ENCODE measurements at regions not wholly inside any gene's neighbourhood (a gene's known extent, or its start where the extent isn't known, plus 50 kb on each side); places are given as distances from the start of the nearest gene placed in this dataset.

DNA sequence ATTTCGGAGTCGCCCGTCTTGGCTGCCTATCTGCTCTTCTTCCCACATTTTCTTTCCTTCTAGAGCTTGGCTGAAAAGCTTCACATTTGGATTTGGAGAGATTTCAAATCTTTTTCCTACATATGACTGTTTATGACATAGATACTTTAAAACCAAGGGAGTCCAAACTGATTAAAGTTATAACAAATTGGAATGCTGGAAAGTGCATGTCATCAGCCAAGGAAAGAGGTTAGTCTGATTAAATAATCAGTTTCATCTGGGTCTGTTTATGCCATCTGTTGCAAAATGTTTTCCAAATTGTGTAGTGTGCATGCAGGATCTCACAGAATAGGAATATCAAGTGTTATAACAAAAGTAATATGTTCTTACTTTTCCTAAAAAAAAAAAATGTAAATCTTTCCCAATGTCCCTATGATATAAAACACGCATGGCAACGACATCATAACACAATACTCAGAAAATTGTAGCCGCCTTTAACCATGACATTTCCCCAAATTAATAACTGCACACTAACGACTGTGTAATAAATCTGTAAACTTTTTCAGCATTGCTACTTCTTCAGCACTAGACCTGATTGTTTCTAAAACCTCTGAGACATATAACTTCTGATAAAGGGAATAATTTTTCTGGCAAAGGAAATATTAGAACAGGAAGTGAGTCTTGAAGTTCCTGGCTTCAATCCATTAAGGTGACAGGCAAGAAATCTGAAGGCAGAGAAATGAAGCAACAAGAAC, 230.2 kb upstream of the FOXQ1 start:
- DNase-seq = no peak

DNA sequence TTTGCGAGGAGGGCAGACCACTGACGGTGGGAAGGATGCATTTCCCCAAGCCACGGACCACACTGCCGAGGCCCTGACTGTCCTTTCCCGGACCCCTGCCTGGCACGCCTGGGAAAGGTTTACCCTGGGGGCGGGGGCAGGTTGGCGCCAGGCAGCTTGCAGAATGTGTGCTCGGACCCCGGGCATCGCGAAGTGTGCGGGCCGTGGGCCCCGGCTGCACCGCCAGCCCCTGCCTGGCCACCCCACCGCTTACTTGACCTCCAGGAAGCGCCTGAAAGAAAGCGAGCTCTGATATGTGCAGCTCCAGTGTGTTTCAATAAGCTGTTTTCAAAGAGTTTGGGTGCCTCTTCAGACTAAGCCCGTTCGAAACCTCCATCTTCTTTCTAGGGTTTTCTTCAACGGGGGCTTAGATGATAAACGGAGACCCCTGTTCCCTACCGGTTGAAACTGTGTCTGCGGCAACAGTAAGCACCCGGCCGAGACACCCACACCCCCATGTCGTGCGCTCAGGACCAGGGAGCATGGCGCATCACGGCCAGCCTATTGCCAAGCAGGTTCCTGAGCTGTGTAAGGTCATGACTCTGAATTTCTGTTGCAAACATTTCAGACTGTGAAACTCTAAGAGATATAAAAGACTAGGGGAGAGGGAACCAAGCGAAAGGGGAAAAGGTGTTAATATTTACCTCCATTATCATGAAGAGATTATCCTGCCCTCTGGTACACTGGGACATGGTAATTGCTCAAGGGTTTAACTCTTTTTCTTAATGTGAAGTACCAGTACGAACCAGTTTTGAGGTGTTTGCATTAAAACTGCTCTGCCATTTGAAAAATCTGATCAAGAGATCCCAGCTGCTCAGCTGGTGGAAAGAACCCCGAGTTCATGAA, 231.2 kb upstream of the FOXQ1 start:
- peak; percentile 37 for DNase-seq

DNA sequence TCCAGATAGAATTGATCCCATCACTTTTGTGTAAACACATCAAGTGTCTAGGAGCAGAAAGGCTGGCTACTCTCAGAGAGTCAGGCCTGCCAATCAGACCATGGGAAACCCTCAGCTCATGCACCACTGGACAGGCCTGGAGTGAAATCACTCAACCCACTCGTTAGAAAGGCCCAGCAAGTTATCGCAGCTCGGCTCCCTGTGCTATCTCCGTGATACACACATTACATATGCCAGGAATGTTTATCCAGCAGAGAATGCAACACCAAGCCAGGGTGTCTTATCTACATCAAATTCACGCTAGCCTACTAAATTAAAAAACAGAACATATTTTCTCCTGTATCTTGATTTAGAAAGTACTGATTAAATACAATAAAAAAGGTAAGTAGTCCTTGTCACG, 232.4 kb upstream of the FOXQ1 start:
- peak; percentile 63 for DNase-seq

DNA sequence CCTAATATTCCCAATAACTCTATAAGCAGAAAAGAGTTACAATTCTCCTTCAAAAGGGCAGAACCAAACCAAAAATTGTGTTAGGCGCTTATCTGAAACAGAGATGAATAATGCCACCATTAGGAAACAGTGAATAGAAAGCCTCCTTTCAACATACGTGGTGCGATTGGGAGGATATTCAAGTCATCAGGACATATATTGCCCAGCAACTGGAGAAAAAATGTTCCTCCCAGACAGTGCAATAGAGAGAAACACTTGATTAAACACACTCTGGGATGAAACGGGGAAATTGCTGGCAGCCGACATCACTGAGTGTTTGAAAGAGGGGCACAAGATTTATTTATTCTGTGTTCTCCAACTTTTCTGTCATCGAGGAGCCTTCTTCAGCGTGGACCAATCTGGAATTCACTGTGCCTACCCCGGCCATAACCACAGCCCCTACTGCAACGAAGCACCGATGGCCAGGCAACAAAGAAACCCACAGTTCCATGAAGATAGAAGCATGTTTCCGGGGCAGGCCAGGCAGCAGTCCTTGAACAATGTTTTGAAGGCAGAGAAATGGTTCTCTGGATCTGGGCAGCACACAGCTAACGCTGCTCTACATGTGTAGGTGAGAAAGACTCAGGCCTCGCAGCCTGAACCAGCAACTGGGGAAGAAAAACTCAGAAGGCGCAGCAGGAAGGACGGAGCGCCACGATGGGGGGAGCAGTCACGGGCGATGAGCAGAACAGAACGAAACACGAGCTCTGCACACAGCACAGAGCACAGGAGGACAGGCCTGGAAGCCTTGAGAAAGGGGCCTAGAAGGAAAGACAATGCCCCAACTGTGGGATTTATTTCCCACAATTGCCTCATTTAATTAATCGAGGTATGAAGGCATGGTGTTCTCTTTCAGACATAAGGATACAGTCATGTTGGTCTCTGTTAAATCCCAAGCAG, 234.2 kb upstream of the FOXQ1 start:
- DNase-seq = peak; percentile 32

DNA sequence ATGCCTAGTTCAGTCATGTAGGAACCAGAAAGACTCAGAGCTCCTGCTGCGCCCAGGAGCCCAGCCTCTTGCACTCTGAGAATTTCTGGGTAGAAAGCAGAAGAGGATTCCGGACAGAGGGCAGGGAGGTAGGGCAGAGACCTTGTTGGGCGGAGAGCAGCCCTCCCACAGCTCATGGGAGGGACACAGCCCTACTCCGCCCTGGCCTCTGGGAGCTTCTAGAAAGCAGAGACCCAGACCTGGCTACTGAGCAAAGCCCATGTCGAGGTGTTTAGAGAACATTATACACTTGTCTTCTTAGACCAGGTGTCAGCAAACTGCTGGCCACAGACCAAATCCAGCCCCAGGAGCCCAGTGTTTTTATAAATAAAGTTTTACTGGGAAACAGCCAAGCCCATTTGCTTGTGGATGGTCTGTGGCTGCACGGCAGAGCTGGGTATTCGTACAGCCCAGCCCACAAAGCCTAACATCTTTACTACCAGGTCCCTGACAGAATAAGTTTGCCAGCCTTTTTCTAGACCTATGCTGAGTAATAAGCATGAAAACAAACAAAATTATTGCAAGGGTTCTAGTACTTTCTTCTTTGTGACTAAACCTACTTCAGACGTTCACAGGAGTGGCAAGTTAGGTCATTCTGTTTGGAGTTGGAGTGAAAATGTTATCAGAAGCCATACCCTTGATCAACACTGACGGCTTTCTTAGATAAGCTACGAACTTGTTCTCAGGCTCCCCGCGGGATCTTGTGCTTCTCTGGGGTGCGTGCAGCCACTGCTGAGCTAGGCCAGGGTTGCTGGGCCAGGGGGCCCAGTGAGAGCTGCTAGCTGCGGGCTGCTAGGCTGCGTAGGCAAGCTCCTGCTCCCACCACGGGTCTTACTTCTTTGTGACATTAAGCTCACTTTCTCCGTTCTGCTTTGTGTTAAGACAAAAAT, 235.1 kb upstream of the FOXQ1 start:
- peak; percentile 46 for DNase-seq

DNA sequence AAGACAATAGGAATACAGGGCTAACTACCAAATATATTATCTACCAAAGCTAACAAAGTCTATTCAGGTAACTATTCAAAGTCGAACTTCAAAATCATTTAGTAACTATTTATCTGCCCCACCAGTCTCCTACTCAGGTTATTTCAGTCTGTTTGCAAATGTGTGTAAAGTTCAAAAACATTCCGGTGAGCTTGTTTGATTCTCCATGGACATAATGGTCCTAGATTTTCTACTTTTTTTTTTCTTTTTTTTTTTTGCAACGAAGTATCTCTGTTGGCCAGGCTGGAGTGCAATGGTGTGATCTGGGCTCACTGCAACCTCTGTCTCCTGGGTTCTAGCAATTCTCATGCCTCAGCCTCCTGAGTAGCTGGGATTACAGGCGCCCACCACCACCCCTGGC, 236.0 kb upstream of the FOXQ1 start:
- DNase-seq = no peak

DNA sequence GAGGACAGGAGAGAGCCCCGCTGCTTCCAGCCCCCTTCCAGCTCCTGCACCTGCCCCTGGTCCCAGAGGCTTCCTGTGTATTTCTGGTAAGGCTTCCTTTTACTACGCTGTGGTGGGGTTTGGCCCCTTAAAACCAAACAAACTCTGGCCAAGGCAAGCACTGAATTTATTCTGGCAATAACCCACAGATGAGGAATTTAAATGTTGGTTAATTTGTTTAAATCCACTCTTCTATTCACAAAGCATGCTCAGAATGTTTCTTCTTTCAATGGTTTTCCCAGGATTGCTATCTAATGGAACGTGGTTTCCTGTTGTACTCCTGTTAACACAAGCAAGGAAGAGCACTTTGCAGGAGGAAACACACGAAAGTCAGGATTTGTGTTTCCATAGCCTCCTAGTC, 236.5 kb upstream of the FOXQ1 start:
- no peak for DNase-seq

DNA sequence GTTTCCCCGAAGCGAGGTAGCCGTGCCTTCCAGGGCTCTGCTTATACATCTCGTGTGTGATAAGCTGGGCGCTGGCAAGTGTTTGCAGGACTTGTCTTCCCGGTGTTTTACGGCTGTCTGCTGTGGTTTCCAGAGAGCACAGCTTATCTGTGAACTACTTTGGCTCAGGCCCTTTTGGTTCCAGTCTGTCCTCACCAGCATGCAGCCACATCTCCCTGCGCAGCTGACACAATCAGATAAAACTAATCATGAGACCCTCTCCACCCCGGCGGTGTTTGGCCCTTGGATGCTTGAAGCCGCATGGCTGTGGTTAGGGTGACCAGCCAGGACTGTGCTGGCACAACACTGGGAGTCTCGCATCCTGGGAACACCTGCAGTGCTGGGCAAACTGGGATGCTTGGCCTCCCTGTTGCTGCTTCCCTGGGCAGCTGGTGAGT, 241.8 kb upstream of the FOXQ1 start:
- DNase-seq = peak; percentile 86

DNA sequence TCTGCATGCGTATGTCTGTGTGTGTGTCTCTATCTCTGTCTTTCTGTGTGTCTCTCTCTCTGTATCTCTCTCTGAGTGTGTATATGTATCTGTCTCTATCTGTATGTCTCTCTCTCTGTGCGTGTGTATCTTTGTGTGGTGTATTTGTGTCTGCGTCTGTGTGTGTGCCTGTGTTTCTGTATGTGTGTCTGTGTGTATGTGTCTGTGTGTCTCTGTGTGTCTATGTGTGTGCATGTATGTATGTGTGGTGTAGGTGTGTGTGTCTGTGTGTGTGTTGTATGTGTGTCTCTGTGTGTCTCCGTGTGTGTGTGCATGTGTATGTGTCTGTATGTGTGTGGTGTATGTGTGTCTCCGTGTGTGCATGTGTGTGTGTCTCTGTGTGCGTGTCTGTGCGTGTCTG, 243.0 kb upstream of the FOXQ1 start:
- DNase-seq = peak; percentile 24

DNA sequence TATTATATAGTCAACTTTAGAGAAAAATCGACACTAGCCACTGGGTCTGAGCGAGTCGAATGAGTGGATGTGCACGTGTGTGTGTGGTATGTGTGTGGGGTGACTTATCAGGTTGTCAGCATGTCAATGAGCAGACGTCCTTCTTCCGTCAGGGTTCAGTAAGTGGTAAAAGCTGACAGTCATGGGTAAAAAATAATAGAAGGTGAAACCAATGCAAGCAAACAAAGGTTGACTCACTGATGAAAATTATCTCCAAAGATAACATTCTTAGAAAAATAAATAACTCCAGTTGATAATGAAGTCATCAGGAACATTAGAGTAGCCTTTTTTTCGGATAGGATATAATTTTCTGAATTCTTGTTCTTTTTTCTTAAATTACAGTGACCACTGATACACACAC, 243.8 kb upstream of the FOXQ1 start:
- no peak for DNase-seq

DNA sequence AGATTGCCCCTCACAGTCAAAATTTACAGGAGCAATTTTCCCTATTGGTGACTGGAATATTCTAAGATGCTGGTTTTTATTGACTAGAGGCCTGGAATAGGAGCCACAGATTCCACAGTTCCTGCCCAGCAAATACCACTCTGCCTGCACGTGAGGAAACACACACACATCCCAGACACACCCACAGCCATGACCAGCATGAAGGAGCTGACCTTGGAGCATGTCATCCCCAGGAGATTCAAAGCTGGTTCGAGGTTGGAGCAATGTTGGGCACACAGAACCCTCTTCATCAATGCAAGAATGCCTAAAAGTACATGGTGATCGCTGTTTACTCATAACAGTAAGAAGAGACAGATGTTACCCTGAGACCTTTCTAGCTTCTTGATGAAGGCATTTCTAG, 244.6 kb upstream of the FOXQ1 start:
- peak; percentile 37 for DNase-seq

DNA sequence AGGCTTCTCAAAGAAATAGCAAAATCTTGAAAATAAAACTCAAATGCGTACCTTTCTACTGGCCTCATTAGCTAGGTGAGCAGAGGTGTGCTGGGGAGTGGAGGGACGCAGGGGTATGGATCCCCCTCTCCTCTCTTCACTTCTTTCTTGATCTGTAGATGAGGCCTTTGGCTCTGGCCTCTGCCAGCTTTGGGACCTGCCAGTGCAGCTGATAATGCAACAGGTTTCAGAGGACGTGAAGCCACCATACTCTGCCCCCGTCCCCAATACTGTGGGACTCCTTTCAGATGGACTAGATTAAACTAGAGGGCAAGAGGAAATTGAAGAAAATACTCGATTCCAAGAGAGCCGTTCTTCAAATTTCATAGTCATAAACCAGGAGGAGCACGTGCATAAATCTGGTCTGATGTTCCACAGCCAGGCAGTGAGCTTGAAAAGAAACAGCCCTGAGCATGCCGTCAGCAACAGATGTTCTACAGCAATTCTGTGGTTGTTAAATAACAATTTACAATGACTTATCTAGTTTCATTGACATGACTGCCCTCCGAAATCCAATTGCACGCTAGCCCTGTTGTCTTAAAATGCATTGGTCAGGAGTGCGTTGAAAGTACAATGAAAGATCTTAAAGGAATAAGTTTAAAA, 245.3 kb upstream of the FOXQ1 start:
- peak; percentile 18 for DNase-seq

DNA sequence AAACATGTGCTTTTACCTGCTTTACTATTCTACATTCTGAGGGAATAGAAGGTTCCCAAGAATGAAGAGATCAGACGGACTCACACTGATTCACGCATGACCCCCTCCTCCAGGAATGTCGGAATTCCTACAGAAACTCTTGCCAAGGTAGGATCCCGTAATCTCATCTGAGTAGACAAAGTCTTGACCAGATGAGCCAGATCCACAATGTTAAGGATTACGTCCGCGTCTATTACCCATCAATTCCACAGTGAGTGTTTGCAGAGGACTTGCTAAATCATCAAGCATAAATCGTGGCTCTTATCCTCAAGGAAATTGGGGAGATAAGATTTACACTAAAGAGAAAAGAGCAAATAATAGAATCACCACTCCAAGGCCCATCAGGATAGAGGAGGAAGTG, 245.9 kb upstream of the FOXQ1 start:
- DNase-seq = peak; percentile 48

DNA sequence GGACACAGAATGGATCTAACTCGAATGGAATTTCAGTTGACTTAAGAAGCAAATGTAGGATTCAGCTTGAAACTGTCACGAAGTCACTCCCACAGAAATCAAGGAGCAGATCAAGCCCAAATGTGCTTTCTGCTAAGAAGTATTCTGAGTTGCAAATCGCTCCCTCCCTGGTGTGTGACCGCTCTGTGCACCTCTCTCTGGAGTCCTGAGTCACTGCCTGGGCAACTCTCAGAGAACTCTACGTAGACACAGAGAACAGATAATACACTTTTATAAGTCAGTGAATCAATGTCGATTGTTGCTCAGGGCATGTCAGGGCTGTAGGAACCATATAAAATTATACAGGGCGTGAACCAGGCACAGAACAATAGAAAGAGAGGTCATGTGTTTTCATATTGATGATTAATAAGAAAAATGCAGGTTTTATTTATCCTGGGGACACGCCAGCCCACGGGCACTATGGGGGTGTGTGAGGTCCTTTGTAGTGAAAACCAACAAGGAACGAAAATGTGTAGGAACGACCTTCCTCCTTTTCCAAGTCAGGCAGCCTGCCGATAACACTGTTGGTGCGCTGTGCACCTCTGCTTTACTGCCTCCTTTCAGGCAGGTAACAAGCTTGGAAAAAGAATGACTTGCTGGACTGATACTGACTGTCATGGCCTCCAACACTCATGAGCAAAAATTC, 248.1 kb upstream of the FOXQ1 start:
- DNase-seq = no peak

DNA sequence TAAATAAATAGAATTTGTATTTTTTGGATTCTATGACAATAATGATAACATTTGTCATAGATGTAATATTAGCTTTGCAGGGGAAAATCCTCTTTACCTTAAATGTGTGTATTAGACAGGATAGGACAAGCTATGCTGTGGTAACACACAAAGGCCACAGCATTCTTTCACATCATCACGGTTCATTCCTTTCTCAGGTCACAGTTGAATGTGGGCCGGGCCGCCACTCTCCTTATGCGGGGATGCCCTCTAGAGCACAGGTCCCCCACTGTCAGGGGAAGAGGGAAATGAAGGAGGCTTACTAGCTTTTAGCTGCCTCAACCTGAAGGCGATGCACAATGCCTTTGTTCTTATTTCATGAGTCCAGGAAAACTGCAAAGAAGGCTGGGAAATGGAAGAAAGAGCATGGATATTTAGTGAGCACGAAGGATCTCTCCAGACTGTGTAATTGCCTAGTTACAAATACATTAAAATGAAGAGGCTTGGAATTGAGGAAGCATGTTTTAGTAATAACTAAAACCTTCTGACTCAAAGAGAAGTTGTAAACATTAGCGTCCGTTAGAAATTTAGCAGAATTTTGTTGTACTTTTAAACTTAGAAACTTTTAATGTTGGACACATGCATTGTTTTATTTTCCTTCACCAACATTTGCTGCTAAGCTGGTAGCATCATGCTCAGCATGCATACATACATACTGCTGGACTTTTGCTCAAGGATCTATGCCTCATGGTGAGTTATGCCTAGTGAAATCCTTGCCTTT, 248.9 kb upstream of the FOXQ1 start:
- DNase-seq = no peak

DNA sequence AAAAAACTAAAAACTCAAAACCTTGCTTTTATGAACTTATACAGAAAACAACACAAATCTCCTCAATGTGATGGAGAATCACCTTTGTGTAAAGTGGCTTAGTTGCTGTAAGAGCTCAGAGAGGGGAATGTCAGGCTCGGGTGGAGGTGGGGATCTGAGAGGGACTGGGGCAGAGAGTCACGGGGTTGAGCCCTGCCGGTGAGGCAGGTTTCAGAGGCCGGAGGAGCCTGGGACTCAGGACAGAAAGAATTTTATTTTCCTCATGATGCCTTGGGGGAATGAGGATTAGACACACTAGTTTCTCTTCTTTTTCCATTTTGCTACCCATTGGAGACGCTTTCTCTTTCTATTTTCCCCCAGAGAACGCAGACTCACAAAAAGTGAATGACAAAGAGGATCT, 252.3 kb upstream of the FOXQ1 start:
- no peak for DNase-seq

DNA sequence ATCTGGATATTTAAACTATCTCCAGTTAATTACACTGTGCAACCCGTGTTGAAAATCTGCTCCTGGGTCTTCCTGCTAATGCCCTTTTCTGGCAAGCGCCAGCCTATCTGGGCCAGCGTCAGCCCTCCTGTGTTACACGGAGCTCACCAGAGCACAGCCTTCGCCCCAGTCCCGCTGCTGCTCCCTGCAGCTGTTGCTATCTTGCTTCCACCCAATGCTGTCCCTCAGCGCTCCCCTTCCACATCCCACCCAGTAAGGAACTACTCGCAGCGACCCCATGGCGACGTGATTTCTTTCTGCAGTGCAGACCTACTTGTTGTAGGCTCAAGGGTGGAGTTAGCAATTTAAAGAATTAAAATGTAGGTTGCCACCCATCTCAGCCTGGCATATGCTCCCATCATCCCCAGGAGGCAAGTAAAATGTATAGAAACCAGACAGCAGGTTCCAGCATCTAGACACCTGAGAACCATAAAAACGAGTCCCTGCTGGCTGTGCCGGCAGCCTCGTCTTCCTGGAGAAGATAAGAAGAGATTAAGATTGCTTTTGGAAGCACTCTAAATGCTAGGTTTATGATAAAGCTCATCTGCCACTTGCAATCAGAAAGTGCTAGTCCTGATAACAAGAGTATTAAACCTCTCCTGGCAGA, 254.3 kb upstream of the FOXQ1 start:
- DNase-seq = peak; percentile 36

DNA sequence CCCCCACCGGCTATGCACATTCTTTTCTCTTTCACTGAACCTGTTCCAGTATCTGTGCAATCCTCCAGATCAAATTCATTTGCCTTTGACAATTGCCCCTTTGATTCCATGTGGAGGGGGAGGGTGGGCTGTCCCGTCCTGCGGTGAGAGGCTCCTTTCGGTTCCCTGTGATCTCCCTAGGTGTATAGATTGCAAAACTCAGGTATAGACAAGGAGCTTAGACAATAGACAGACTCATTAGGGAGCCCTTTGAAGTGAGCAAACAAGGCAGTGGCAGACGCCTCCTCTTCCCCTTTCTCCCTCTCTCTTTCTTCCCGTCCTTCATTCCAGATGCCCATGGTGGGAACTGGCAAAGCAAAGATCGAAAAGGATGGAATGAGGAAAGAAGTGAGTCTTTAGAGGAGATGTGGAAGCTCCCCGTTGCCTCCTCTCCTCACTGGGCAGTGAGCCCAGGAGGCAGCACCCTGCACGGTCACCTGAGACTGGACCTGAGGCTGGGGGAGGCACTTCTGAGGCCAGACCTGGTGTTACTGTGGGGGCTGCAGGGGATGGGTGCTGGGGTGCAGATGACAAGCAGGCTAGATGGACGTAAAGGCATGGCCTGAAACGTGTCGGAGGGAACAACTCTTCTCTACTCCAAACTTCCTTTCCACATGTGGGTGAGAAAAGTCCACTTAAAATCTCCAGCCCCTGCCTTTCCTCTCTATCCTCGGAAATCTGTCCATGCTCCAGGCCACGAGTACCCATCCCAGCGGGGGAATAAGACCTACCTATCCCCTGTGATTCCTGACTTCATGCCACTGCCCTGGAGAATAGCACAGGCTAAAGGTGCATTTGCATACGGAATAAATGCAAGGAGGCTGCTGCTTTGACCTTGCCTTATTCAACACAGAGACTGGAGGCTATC, 256.6 kb upstream of the FOXQ1 start:
- no peak for DNase-seq

DNA sequence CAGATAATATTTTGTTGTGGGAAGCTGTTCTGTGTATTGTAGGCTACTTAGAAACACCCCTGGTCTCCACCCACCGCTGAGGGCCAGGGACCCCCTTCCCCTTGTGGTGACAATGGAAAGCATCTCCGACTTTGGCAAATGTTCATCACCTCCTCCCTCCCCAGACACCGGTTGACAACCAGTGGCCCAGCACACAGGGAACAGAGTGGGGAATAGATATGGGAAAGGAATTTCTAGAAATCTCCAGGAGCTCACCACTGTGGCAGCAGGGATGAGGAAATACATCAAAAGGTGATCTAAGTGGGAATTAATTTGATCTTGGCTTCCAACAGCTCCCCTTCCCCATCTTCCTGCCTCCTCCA, 257.3 kb upstream of the FOXQ1 start:
- DNase-seq = no peak

Data from islet precursor cell (in vitro differentiated cells).